ENCODE measurements at regions not wholly inside any gene's neighbourhood (a gene's known extent, or its start where the extent isn't known, plus 50 kb on each side); places are given as distances from the start of the nearest gene placed in this dataset.

- Histone ChIP-seq H3K4ac (ENCODE audit: low read depth, low read length) (no peak overlapping the region), H2BK15ac (replicated peaks; ENCODE audit: low read depth) (no peak overlapping the region), H3K27ac (ENCODE audit: low read depth, low read length) (no peak overlapping the region), H3K27me3 (ENCODE audit: insufficient read depth, low read length, poor library complexity) (no peaks in the 10 kb centered on the region), H3K18ac (ENCODE audit: low read length) (no peak overlapping the region), H3K23ac (ENCODE audit: low read length) (no peak overlapping the region), H4K5ac (ENCODE audit: low read length) (no peak overlapping the region), H3K56ac (ENCODE audit: low read length) (no peak overlapping the region), H3K79me2 (ENCODE audit: control insufficient read depth, insufficient read depth, low read length) (no peaks in the 10 kb centered on the region), H4K8ac (ENCODE audit: low read depth, low read length) (no peak overlapping the region), H3K9ac (ENCODE audit: low read length) (no peak overlapping the region), H2AK5ac (ENCODE audit: low read length) (no peak overlapping the region), H3K79me1 (ENCODE audit: low read length) (no peaks in the 10 kb centered on the region), H3K4me2 (ENCODE audit: low read length) (no peak overlapping the region), H3K4me3 (ENCODE audit: low read length) (no peak overlapping the region), H2BK5ac (ENCODE audit: low read length) (no peak overlapping the region), H3K36me3 (ENCODE audit: control insufficient read depth, insufficient read depth, low read length) (no peaks in the 10 kb centered on the region), H3K4me1 (ENCODE audit: control insufficient read depth, low read depth, low read length) (no peaks in the 10 kb centered on the region), H2BK120ac (ENCODE audit: low read depth, low read length) (no peak overlapping the region)
- no peak for DNase-seq
- WGBS (ENCODE audit: extremely low coverage, insufficient coverage, low lambda C conversion rate) = no CpG with 5 or more reads among the region's 1 CpG
These were observed 416.1 kb downstream of the TBC1D32 start for GRCh38 chr6:120918137-120918536.

- no peaks in the 10 kb centered on the region for H3K27me3 ChIP-seq (ENCODE audit: insufficient read depth, low read length, poor library complexity)
- H3K79me2 ChIP-seq (ENCODE audit: control insufficient read depth, insufficient read depth, low read length) = no peaks in the 10 kb centered on the region
- no peak overlapping the region for H4K8ac ChIP-seq (ENCODE audit: low read depth, low read length)
- H2BK5ac ChIP-seq (ENCODE audit: low read length) = no peak overlapping the region
- no peaks in the 10 kb centered on the region for H3K4me1 ChIP-seq (ENCODE audit: control insufficient read depth, low read depth, low read length)
- no peak overlapping the region for H3K27ac ChIP-seq (ENCODE audit: low read depth, low read length)
- H3K79me1 ChIP-seq (ENCODE audit: low read length) = no peaks in the 10 kb centered on the region
- H3K18ac ChIP-seq (ENCODE audit: low read length) = no peak overlapping the region
- WGBS (ENCODE audit: extremely low coverage, insufficient coverage, low lambda C conversion rate) = no CpG with 5 or more reads among the region's 2 CpGs
- H3K4me3 ChIP-seq (ENCODE audit: low read length) = no peak overlapping the region
- no peak overlapping the region for H3K4me2 ChIP-seq (ENCODE audit: low read length)
- no peak overlapping the region for H2BK120ac ChIP-seq (ENCODE audit: low read depth, low read length)
- H2BK15ac ChIP-seq (replicated peaks; ENCODE audit: low read depth) = no peak overlapping the region
- H3K56ac ChIP-seq (ENCODE audit: low read length) = no peak overlapping the region
- no peak overlapping the region for H3K4ac ChIP-seq (ENCODE audit: low read depth, low read length)
- H3K23ac ChIP-seq (ENCODE audit: low read length) = no peak overlapping the region
- H2AK5ac ChIP-seq (ENCODE audit: low read length) = no peak overlapping the region
- no peak overlapping the region for H3K9ac ChIP-seq (ENCODE audit: low read length)
- no peak for DNase-seq
- no peak overlapping the region for H4K5ac ChIP-seq (ENCODE audit: low read length)
- no peaks in the 10 kb centered on the region for H3K36me3 ChIP-seq (ENCODE audit: control insufficient read depth, insufficient read depth, low read length)
These were observed 417.4 kb downstream of the TBC1D32 start for GRCh38 chr6:120916844-120917243.

- Histone ChIP-seq H4K8ac (ENCODE audit: low read depth, low read length) (no peak overlapping the region), H3K79me2 (ENCODE audit: control insufficient read depth, insufficient read depth, low read length) (no peaks in the 10 kb centered on the region), H3K9ac (ENCODE audit: low read length) (no peak overlapping the region), H2AK5ac (ENCODE audit: low read length) (no peak overlapping the region), H3K4me1 (ENCODE audit: control insufficient read depth, low read depth, low read length) (no peaks in the 10 kb centered on the region), H3K23ac (ENCODE audit: low read length) (no peak overlapping the region), H3K4ac (ENCODE audit: low read depth, low read length) (no peak overlapping the region), H3K56ac (ENCODE audit: low read length) (no peak overlapping the region), H3K36me3 (ENCODE audit: control insufficient read depth, insufficient read depth, low read length) (no peaks in the 10 kb centered on the region), H4K5ac (ENCODE audit: low read length) (no peak overlapping the region), H2BK15ac (replicated peaks; ENCODE audit: low read depth) (no peak overlapping the region), H2BK5ac (ENCODE audit: low read length) (no peak overlapping the region), H3K27me3 (ENCODE audit: insufficient read depth, low read length, poor library complexity) (no peaks in the 10 kb centered on the region), H3K4me3 (ENCODE audit: low read length) (no peak overlapping the region), H3K18ac (ENCODE audit: low read length) (no peak overlapping the region), H3K4me2 (ENCODE audit: low read length) (no peak overlapping the region), H3K79me1 (ENCODE audit: low read length) (no peaks in the 10 kb centered on the region), H3K27ac (ENCODE audit: low read depth, low read length) (no peak overlapping the region), H2BK120ac (ENCODE audit: low read depth, low read length) (no peak overlapping the region)
- DNase-seq = no peak
- no CpG with 5 or more reads among the region's 1 CpG for WGBS (ENCODE audit: extremely low coverage, insufficient coverage, low lambda C conversion rate)
These were observed 420.8 kb downstream of the TBC1D32 start for GRCh38 chr6:120913486-120913885.

- no peak overlapping the region for H3K9ac ChIP-seq (ENCODE audit: low read length)
These were observed 425.5 kb downstream of the TBC1D32 start for GRCh38 chr6:120908767-120909166.

GRCh38 chr6:120903836-120904235 is 430.4 kb downstream of the TBC1D32 start:
- Histone ChIP-seq H2AK5ac (ENCODE audit: low read length) (no peak overlapping the region), H3K4me1 (ENCODE audit: control insufficient read depth, low read depth, low read length) (no peaks in the 10 kb centered on the region), H2BK15ac (replicated peaks; ENCODE audit: low read depth) (no peak overlapping the region), H3K4me2 (ENCODE audit: low read length) (no peak overlapping the region), H2BK5ac (ENCODE audit: low read length) (no peak overlapping the region), H3K79me1 (ENCODE audit: low read length) (no peaks in the 10 kb centered on the region), H2BK120ac (ENCODE audit: low read depth, low read length) (no peak overlapping the region), H4K5ac (ENCODE audit: low read length) (no peak overlapping the region), H3K36me3 (ENCODE audit: control insufficient read depth, insufficient read depth, low read length) (no peaks in the 10 kb centered on the region), H3K79me2 (ENCODE audit: control insufficient read depth, insufficient read depth, low read length) (no peaks in the 10 kb centered on the region), H3K23ac (ENCODE audit: low read length) (no peak overlapping the region), H3K9ac (ENCODE audit: low read length) (no peak overlapping the region), H3K27ac (ENCODE audit: low read depth, low read length) (no peak overlapping the region), H4K8ac (ENCODE audit: low read depth, low read length) (no peak overlapping the region), H3K4me3 (ENCODE audit: low read length) (no peak overlapping the region), H3K56ac (ENCODE audit: low read length) (no peak overlapping the region), H3K27me3 (ENCODE audit: insufficient read depth, low read length, poor library complexity) (no peaks in the 10 kb centered on the region), H3K4ac (ENCODE audit: low read depth, low read length) (no peak overlapping the region), H3K18ac (ENCODE audit: low read length) (no peak overlapping the region)
- DNase-seq = peak; percentile 78
- no CpG with 5 or more reads among the region's 2 CpGs for WGBS (ENCODE audit: extremely low coverage, insufficient coverage, low lambda C conversion rate)

More at GRCh38 chr6:120908767-120909166, 425.5 kb downstream of the TBC1D32 start:
- Histone ChIP-seq H3K4ac (ENCODE audit: low read depth, low read length) (no peak overlapping the region), H3K79me2 (ENCODE audit: control insufficient read depth, insufficient read depth, low read length) (no peaks in the 10 kb centered on the region), H3K4me1 (ENCODE audit: control insufficient read depth, low read depth, low read length) (no peaks in the 10 kb centered on the region), H4K5ac (ENCODE audit: low read length) (no peak overlapping the region), H3K27ac (ENCODE audit: low read depth, low read length) (no peak overlapping the region), H2BK5ac (ENCODE audit: low read length) (no peak overlapping the region), H4K8ac (ENCODE audit: low read depth, low read length) (no peak overlapping the region), H3K56ac (ENCODE audit: low read length) (no peak overlapping the region), H2BK15ac (replicated peaks; ENCODE audit: low read depth) (no peak overlapping the region), H3K4me2 (ENCODE audit: low read length) (no peak overlapping the region), H3K23ac (ENCODE audit: low read length) (no peak overlapping the region), H2BK120ac (ENCODE audit: low read depth, low read length) (no peak overlapping the region), H3K36me3 (ENCODE audit: control insufficient read depth, insufficient read depth, low read length) (no peaks in the 10 kb centered on the region), H3K4me3 (ENCODE audit: low read length) (no peak overlapping the region), H2AK5ac (ENCODE audit: low read length) (no peak overlapping the region), H3K79me1 (ENCODE audit: low read length) (no peaks in the 10 kb centered on the region), H3K27me3 (ENCODE audit: insufficient read depth, low read length, poor library complexity) (no peaks in the 10 kb centered on the region), H3K18ac (ENCODE audit: low read length) (no peak overlapping the region)
- 100% methylated on average over 1 of the region's 5 CpGs for WGBS (ENCODE audit: extremely low coverage, insufficient coverage, low lambda C conversion rate)
- DNase-seq = no peak

- no peak overlapping the region for H2BK5ac ChIP-seq (ENCODE audit: low read length)
- H3K4me2 ChIP-seq (ENCODE audit: low read length) = no peak overlapping the region
- no peak overlapping the region for H4K5ac ChIP-seq (ENCODE audit: low read length)
- H3K4ac ChIP-seq (ENCODE audit: low read depth, low read length) = no peak overlapping the region
- H2AK5ac ChIP-seq (ENCODE audit: low read length) = no peak overlapping the region
- H3K9ac ChIP-seq (ENCODE audit: low read length) = no peak overlapping the region
- no peaks in the 10 kb centered on the region for H3K27me3 ChIP-seq (ENCODE audit: insufficient read depth, low read length, poor library complexity)
- H3K79me1 ChIP-seq (ENCODE audit: low read length) = no peaks in the 10 kb centered on the region
- no peaks in the 10 kb centered on the region for H3K4me1 ChIP-seq (ENCODE audit: control insufficient read depth, low read depth, low read length)
- no peak overlapping the region for H2BK120ac ChIP-seq (ENCODE audit: low read depth, low read length)
- H2BK15ac ChIP-seq (replicated peaks; ENCODE audit: low read depth) = no peak overlapping the region
- H3K23ac ChIP-seq (ENCODE audit: low read length) = no peak overlapping the region
- no peaks in the 10 kb centered on the region for H3K36me3 ChIP-seq (ENCODE audit: control insufficient read depth, insufficient read depth, low read length)
- no peak overlapping the region for H3K4me3 ChIP-seq (ENCODE audit: low read length)
- no peaks in the 10 kb centered on the region for H3K79me2 ChIP-seq (ENCODE audit: control insufficient read depth, insufficient read depth, low read length)
- H4K8ac ChIP-seq (ENCODE audit: low read depth, low read length) = no peak overlapping the region
- no peak for DNase-seq
- no peak overlapping the region for H3K27ac ChIP-seq (ENCODE audit: low read depth, low read length)
- H3K56ac ChIP-seq (ENCODE audit: low read length) = no peak overlapping the region
- H3K18ac ChIP-seq (ENCODE audit: low read length) = no peak overlapping the region
These were observed 434.3 kb downstream of the TBC1D32 start for GRCh38 chr6:120899932-120900331.

Measured in mesendoderm (in vitro differentiated cells).